ENCODE measurements at regions not wholly inside any gene's neighbourhood (a gene's known extent, or its start where the extent isn't known, plus 50 kb on each side); places are given as distances from the start of the nearest gene placed in this dataset.

GRCh38 chr6:15042938-15043337 is 202.9 kb upstream of the JARID2 start:
- H3K27me3 ChIP-seq, result no peaks in the 10 kb centered on the region
- intact Hi-C loops (cut with DNase I), result no loop called here
- no peak for ATAC-seq
- no peaks in the 10 kb centered on the region for H3K4me1 ChIP-seq
- TF ChIP-seq CTCF (IDR thresholded peaks at IDR 0.05), result no peak
- no peak for TF ChIP-seq POLR2A (IDR thresholded peaks at IDR 0.05)
- no peak overlapping the region for H3K27ac ChIP-seq
- WGBS, 2 donors, result 73 to 77% methylated on average over 4 of the region's 4 CpGs
- DNase-seq, result no peak
- no peaks in the 10 kb centered on the region for H3K36me3 ChIP-seq (replicated peaks in 1 of 2; ENCODE audit: insufficient read depth in 1 of 2, low read depth in 2 of 2)
- H3K4me3 ChIP-seq, result no peak overlapping the region
- H3K9me3 ChIP-seq, result no peaks in the 10 kb centered on the region

GRCh38 chr6:15044146-15044882 is 201.6 kb upstream of the JARID2 start:
- DNase-seq, result no peak
- H3K9me3 ChIP-seq, result no peaks in the 10 kb centered on the region
- no peak for ATAC-seq
- no peak for TF ChIP-seq CTCF (IDR thresholded peaks at IDR 0.05)
- TF ChIP-seq POLR2A (IDR thresholded peaks at IDR 0.05), result no peak
- H3K4me1 ChIP-seq, result no peaks in the 10 kb centered on the region
- intact Hi-C loops (cut with DNase I), result no loop called here
- H3K27ac ChIP-seq, result no peak overlapping the region
- no peaks in the 10 kb centered on the region for H3K27me3 ChIP-seq
- 54 to 60% methylated on average over 4 of the region's 4 CpGs for WGBS, 2 donors
- H3K36me3 ChIP-seq (replicated peaks in 1 of 2; ENCODE audit: insufficient read depth in 1 of 2, low read depth in 2 of 2), result no peaks in the 10 kb centered on the region
- no peak overlapping the region for H3K4me3 ChIP-seq

GRCh38 chr6:15044948-15045347 is 200.9 kb upstream of the JARID2 start:
- ATAC-seq (no peak), DNase-seq (no peak)
- Histone ChIP-seq H3K27ac (no peak overlapping the region), H3K36me3 (replicated peaks in 1 of 2; ENCODE audit: insufficient read depth in 1 of 2, low read depth in 2 of 2) (no peaks in the 10 kb centered on the region), H3K9me3 (no peaks in the 10 kb centered on the region), H3K27me3 (no peaks in the 10 kb centered on the region), H3K4me3 (no peak overlapping the region), H3K4me1 (no peaks in the 10 kb centered on the region)
- TF ChIP-seq POLR2A (IDR thresholded peaks at IDR 0.05), result no peak
- TF ChIP-seq CTCF (IDR thresholded peaks at IDR 0.05), result no peak
- WGBS, 2 donors, result 72 to 74% methylated on average over 2 of the region's 2 CpGs
- intact Hi-C loops (cut with DNase I), result no loop called here

GRCh38 chr6:15046751-15047150 is 199.1 kb upstream of the JARID2 start:
- no peaks in the 10 kb centered on the region for H3K27me3 ChIP-seq
- no peak overlapping the region for H3K4me3 ChIP-seq
- DNase-seq (no peak), ATAC-seq (no peak)
- no peaks in the 10 kb centered on the region for H3K9me3 ChIP-seq
- H3K27ac ChIP-seq, result no peak overlapping the region
- intact Hi-C loops (cut with DNase I), result no loop called here
- H3K4me1 ChIP-seq, result no peaks in the 10 kb centered on the region
- WGBS, 2 donors, result 56 to 68% methylated on average over 4 of the region's 4 CpGs
- no peaks in the 10 kb centered on the region for H3K36me3 ChIP-seq (replicated peaks in 1 of 2; ENCODE audit: insufficient read depth in 1 of 2, low read depth in 2 of 2)
- TF ChIP-seq POLR2A (IDR thresholded peaks at IDR 0.05) (no peak), CTCF (IDR thresholded peaks at IDR 0.05) (no peak)

GRCh38 chr6:15048367-15048766 is 197.5 kb upstream of the JARID2 start:
- no peak for ATAC-seq
- no peaks in the 10 kb centered on the region for H3K36me3 ChIP-seq (replicated peaks in 1 of 2; ENCODE audit: insufficient read depth in 1 of 2, low read depth in 2 of 2)
- no peaks in the 10 kb centered on the region for H3K4me1 ChIP-seq
- 86 to 90% methylated on average over 6 of the region's 6 CpGs for WGBS, 2 donors
- no peak for TF ChIP-seq CTCF (IDR thresholded peaks at IDR 0.05)
- no peak for TF ChIP-seq POLR2A (IDR thresholded peaks at IDR 0.05)
- H3K4me3 ChIP-seq, result no peak overlapping the region
- intact Hi-C loops (cut with DNase I), result no loop called here
- no peak for DNase-seq
- H3K27ac ChIP-seq, result no peak overlapping the region
- no peaks in the 10 kb centered on the region for H3K27me3 ChIP-seq
- H3K9me3 ChIP-seq, result no peaks in the 10 kb centered on the region

All from body of pancreas (tissue), 4 donors.